ENCODE measurements at regions not wholly inside any gene's neighbourhood (a gene's known extent, or its start where the extent isn't known, plus 50 kb on each side); places are given as distances from the start of the nearest gene placed in this dataset.

DNA sequence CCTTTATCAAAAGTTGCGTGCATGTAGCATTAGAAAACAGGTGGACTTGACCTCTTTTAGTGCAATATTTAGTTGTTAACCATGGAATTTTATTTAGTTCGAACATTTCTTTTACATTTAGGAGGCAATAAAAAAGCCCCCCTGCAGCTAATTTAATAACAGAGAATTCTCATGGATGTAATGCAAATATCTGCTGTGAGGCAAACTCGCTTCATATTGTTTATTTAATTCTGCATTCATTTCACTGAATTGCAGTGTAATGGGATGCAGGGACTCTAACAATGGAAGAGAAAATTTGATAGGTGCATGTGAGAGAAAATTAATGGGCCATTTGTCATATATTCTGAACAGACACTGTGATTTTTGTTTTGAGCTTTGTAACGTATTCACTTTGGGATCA is 205.1 kb upstream of the CHD1 start:
- no peak for DNase-seq (ENCODE audit: low read depth in 2 of 2)

DNA sequence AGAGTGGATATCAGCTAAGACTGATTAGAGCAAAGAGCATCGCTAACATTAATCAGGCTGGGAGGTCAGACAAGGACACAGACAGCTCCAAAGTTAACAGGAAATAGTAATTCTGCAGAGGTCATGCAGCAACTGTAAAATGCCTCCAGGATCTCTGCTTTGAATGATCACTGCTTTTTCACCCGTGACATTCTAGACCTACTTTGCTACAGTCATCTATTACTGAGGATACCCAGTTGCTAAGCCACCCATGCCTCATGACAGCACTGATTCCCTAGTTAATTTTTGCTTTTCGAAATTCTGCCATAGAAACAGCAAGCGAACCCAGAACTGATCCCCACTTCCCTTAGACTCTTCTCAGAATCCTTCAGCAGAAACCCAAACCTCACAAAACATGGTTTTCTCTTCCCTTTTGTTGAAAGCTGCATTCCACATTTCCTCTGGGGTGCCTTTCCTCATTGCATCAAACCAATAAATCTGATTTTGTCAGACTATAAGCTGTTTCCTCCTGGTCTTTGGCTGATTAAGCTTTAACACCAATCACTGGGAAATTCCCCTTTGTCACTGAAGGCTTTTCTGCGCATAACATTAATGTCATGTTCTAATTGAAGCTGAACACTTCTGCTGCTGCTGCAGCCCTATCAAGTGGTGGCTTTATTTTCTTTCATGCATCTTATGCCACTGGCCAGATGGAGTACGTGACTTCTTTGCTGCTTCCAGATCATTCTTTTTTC is 201.1 kb upstream of the CHD1 start:
- DNase-seq (ENCODE audit: low read depth in 2 of 2) = no peak

DNA sequence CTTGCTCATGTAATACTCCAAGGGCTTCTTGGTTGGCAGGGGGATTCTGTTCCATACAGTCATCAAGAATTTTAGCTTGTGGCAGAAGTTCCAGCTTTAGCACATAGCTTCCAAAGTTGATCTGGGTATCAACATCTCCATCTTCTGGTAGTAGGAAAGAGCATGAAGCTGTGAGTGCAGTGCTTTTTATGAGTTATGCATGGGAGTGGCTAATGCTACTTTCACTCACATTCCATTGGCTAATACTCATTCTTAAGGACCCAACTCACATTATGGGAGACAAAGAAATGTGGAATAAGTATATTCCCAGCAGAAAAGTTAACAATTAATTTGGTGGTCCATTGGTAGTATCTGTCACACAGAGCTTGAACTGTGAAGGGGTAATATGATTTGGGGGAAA is 194.2 kb upstream of the CHD1 start:
- no peak for DNase-seq (ENCODE audit: low read depth in 2 of 2)

DNA sequence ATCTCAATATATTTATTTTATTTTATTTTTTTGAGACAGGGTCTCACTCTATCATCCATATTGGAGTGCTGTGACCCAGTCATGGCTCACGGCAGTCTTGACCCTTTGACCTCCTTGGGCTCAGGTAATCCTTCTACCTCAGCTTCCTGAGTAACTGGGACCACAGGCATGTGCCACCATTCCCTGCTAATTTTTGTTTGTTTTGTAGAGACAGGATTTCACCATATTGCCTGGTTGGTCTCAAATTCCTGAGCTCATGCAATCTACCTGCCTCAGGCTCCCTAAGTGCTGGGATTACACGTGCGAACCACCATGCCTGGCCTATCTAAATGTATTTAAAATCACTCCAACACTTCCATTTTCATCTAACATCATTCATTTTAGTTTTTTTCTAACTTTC is 190.5 kb upstream of the CHD1 start:
- no peak for DNase-seq (ENCODE audit: low read depth in 2 of 2)

- DNase-seq (ENCODE audit: low read depth in 2 of 2) = no peak
Measured at GRCh38 chr5:99116526-99116925, 187.7 kb upstream of the CHD1 start.

DNA sequence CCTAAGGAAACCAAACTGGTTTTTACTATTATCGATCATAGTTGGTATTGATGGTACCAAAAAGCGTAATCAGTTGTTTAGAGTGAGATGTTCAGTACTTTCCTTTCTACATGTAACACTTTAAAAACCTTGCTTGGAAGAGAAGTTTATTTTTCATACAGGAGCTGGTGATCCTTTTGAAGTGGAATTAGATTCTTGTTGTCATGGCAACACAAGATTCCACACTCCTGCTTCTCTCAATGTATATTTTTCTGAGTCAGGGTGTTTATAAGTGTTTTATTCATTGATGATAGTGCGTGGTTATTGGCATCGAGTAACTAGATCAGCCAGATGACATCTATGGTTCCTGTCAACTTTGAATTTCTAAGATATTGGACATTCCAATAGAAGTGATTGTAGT is 181.1 kb upstream of the CHD1 start:
- DNase-seq (ENCODE audit: low read depth in 2 of 2) = no peak

GRCh38 chr5:99105216-99105615 is 176.4 kb upstream of the CHD1 start:
- no peak for DNase-seq (ENCODE audit: low read depth in 2 of 2)

GRCh38 chr5:99104538-99105132 is 175.8 kb upstream of the CHD1 start:
- DNase-seq (ENCODE audit: low read depth in 2 of 2) = no peak

DNA sequence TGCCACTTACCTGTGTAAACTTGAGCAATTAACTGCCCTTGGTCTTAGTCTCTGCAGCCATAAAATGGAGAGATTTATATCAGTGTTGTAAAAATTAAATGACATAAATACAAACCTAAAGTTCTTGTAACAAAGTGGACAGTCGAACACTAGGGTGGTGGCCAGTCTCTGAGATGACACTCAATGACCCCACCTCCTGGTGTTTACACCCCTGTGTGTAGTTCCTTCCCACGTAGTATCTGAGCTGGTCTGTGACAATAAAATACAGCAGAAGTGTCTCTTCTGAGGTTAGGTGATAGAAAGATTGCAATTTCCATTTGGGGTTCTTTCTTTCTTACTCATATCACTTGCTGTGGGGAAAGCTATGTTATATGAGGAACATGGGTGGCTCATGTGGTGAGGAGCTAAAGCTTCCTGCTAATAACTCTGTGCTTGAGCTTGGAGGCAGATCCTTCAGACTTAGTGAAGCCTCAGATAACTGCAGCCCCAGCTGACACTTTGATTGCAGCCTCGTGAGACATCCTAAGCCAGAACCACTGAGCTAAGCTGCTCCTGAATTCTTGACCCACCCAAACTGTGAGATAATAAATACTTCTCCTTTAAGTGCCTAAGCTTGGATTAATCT is 173.4 kb upstream of the CHD1 start:
- no peak for DNase-seq (ENCODE audit: low read depth in 2 of 2)

DNA sequence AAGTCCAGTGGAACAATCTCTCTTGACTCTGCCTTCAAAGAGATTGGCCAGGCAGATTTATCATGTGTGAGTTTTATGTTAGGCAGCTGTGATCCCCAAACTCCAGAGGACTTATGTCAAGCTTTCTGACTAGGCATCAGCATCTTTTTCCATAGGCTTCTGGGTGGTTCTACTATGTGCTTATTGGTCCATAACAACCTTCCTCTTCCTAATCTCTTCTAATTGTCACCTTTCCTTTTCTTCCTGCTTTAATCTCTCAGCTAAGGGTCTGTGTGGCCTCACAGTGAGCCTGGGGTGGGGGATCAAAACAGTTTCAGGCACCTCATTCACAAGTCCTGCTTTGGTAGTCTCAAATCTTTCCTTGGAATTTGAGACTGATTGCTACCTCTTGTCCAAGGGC is 170.9 kb upstream of the CHD1 start:
- DNase-seq (ENCODE audit: low read depth in 2 of 2) = no peak

- DNase-seq (ENCODE audit: low read depth in 2 of 2) = no peak
Measured at GRCh38 chr5:99089822-99090549, 161.2 kb upstream of the CHD1 start.

DNA sequence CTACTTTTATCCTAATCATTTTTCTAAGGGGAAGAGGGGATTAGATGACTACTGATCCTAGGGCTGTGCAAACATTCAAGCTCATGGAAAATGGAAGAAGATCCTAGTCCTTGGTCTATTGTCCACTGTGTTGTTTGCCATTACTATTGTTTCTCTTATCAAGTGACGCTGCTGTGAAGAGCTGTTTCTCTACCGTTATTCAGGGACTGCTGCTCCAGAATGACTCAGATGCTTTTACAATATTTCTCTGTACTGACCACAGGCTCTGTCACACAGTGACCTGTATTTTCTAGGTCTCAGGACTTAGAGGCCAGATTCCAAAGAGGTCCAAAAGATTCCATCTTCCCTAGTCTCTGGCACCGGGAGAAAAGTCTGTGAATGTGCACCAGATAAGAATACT is 159.5 kb upstream of the CHD1 start:
- DNase-seq (ENCODE audit: low read depth in 2 of 2) = no peak

DNA sequence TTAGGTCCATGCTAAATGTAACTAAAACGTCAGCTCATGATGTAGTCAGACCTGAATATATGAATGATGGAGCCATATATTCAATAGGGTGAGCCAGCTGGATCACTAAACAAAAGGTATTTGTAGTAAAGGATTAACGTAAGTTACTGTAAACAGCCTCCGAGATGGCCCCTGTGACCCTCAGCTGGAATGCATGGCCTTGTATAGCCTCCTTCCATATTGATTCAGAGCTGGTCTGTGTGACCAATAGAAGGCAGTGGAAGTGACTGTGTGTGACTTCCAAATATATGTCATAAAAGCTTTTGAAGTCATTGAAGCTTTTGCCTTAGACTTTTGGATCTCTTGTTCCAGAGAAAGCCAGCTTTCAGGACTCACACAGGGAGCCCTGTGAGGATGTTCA is 154.4 kb upstream of the CHD1 start:
- no peak for DNase-seq (ENCODE audit: low read depth in 2 of 2)

DNA sequence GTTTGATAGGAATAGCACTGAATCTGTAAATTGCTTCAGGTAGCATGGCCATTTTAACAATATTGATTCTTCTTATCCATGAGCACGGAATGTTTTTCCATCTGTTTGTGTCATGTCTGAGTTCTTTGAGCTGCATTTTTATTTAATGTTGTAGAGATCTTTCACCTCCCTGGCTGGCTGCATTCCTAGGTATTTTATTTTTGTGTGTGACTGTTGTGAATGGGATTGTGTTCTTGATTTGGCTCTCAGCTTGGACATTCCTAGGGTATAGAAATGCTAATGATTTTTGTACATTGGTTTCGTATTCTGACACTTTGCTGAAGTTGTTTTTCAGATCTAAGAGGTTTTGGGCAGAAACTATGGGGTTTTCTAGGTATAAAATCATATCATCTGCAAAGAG is 152.9 kb upstream of the CHD1 start:
- no peak for DNase-seq (ENCODE audit: low read depth in 2 of 2)

DNA sequence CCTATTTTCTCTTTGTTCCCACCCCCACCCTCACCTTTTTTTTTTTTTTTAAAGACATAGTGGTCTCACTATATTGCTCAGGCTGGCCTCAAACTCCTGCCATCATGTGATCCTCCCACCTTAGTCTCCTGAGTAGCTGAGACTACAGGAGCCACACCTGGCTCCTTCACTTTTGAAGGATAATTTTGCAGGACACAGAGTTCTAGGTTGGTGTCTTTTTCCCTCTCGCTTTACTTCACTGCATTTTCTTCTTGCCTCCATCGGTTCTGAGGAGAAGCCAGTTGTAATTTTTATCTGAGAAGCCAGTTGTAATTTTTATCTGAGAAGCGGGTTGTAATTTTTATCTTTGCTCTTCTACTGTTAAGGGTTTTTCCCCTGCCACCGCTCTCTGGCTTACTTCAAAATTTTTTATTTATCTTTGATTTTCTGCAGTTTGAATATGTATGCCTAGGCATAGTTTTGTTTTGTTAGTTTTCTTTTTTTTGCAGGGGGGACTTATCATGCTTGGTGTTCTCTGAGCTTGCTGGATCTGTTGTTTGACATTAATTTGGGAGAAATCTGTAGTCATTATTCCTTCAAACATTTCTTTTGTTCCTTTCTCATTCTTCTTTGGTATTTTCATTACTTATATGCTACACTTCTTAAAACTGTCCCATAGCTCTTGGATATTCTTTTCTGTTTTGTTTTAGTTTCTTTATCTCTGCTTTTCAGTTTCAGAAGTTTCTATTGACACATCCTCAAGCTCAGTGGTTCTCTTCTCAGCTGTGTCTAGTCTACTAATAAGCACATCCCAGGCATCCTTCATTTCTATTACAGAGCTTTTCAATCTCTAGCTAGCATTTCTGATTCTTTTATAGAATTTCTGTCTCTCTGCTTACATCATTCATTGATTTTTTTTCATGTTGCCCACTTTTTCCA is 148.2 kb upstream of the CHD1 start:
- DNase-seq (ENCODE audit: low read depth in 2 of 2) = no peak

GRCh38 chr5:99072846-99073245 is 144.0 kb upstream of the CHD1 start:
- no peak for DNase-seq (ENCODE audit: low read depth in 2 of 2)

DNA sequence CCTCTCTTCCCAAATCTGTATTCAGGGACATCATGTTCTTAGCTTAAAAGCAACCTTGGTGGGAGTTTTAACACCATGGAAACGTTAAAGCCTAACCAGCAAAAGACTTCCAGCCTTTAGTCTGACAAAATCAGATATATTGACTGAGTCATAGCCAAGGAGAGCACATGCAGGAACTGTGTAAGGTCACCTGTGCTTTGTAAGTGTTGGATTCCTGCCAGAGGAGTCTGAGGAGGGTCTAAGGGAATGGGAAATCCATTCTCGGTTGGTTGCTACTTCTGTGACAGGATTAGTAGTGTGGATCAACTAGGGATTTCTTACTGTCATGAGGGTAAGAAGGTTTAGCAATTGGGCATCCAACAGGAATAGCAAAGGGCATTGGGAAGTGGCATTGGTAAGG is 142.0 kb upstream of the CHD1 start:
- no peak for DNase-seq (ENCODE audit: low read depth in 2 of 2)

GRCh38 chr5:99070362-99070761 is 141.6 kb upstream of the CHD1 start:
- no peak for DNase-seq (ENCODE audit: low read depth in 2 of 2)

DNA sequence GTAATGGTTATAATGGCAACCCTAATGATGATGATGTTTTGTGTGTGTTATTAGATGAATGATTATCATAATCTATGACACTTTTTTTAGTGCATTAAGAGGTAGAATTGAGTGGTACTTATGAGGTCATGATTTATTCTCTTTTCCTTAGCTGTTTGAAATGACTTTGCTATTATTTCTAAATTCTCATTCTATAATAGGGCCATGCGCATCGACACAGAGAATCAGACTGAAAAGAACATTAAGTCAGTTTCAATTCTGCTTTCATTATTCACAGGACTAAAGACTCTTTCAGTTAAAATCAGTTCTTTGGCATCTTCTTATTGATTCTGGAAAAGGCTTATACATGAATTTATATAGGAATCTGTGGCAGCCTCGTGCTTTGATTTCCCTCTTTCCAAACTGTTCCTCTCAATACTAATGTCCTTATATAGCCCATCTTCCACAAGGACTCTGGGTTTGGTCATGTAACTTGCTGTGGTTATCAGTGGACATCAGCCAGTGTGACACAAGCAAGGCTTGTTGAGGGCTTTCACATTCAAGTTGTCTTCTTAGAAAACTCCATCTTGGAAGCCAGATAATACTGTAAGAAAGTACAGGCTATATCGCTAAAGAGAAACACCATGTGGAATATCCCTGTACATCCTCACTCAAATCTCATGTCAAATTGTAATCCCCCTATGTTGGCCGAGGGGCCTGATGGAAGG is 140.3 kb upstream of the CHD1 start:
- no peak for DNase-seq (ENCODE audit: low read depth in 2 of 2)

DNA sequence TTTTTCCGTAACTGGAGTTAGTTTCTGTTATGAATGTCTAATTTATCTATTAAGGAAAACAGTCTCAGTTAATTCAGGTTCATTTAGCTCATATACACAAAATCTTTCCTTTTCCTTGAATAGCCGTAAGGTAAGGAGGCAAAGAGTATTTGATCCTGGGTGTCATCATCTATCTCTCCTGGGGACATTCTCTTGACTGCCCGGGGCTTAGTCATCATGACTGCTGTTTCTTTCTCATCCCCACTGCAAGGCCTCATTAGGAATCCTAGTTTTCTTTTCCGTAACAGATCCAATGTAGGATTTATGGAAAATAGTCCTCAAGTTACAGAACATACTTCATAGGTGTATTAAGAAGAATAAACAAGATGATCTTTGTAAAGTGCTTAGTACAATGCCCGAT is 134.9 kb upstream of the CHD1 start:
- DNase-seq (ENCODE audit: low read depth in 2 of 2) = no peak

GRCh38 chr5:99061711-99062110 is 132.9 kb upstream of the CHD1 start:
- DNase-seq (ENCODE audit: low read depth in 2 of 2) = no peak
